ENCODE measurements at regions not wholly inside any gene's neighbourhood (a gene's known extent, or its start where the extent isn't known, plus 50 kb on each side); places are given as distances from the start of the nearest gene placed in this dataset.

GRCh38 chr1:229104654-229105053 lies 166.3 kb upstream of the RAB4A start:
- TF ChIP-seq CTCF (IDR thresholded peaks at IDR 0.05) (no peak), POLR2A (IDR thresholded peaks at IDR 0.05) (no peak)

Measured in Peyer's patch (tissue), 4 donors.